ENCODE measurements at regions not wholly inside any gene's neighbourhood (a gene's known extent, or its start where the extent isn't known, plus 50 kb on each side); places are given as distances from the start of the nearest gene placed in this dataset.
A peak's percentile ranks its signal among the peaks of the same experiment; 100 is the strongest.

DNA sequence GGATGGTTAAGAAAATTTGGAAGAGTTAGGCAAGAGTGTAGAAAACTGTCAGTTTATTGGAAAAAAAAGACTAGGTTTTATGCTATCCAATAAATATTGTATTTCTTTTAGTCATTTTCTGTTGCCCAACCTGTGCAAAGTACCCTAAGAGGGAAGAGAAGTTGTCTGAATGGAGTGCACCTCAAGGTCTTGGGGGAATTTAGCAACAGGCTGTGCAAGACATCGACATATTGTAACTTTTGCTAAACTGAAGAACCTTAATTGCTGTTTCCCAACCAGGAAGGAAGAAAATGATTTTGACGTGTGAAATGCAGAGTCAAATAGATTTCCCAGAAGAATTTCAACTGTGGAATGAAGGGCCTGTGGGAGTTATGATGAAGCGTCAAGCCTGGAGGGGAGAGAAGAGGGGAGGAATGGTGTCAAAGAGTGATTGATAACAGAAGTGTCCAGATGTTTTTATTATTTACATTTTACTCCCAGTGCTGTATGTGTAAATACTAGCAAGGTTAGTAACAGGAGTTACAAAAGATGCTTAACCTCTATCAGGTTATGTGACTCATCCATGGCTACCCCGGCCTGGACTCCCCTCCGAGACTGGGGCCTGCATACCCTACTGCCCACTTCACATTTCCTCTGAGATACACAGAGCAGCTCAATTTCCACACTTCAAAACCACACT, 246.8 kb downstream of the MYLK4 start:
- DNase-seq (ENCODE audit: low read depth): peak; percentile 60

DNA sequence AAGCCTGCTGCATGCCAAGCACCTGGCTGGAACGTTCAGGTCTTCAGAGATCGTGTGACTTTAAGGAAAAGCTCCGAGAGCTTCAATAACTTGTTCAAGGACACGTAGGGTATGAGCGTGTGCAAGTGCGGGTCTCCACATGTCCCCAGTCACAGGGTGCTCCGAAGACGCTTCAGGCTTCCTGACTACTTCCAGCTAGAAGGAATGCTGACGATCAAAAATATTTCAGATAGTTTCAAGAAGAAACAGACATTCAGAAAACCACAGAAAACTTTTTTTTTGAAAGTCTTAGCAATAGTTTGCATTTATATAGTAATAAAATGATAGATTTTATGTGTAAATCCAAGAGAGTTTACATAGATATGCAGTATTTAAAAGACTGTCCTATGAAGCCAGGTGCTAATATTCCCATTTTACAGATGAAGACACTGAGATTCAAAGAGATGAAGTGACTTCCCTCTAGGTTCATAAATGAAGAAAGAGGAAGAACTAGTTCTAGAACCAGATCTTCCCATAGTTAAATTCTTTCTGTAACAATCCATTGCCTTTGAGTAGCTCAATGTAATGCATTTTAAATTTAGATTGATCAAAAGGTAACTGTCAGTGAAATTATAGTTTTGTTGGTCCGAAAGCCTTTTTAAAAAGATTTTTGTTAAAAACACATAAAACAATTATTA, 247.6 kb downstream of the MYLK4 start:
- no peak for DNase-seq (ENCODE audit: low read depth)

DNA sequence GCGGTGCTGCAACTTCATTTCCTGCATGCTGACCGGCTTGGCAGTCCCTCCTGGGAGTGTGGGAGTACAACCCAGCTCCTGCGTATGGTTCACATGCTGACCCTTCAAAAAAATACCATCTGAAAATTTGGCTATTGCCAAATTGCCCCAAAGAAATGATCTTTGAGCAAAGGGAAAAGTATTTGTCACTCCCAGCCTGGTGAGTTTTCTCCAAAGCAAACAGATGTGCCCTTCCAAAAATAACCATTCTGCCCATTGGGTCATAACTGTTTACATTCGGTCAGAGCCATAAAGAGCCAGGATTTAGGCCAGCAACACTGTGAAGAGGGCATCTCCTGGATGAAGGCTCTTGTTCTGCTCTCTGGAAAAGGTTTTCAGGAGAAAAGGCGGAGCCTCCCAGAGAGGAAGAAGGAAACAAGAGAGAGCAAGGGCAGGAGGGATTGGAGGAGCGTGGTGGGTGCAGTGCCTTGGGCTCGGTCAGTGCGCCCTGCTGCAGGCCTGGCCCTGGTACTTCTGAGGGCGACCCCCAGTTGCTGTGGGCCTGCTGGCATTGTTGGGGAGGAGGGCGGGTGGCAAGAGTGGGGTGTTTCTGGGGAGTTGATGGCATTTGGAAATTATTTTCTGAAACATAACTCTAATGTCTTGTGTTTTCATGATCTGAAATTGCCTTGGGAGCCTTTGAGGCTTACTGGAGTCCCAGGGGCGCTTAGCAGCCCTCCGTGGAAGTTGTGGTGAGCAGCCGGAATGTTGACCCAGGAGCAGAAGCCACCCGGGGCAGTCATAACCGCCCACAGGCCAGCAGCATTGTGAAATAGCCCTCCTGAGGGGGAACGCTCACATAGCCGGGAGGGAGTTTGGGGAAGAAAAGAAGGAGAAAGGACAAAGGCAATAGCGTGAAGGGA, 248.4 kb downstream of the MYLK4 start:
- peak; percentile 40 for DNase-seq (ENCODE audit: low read depth)

DNA sequence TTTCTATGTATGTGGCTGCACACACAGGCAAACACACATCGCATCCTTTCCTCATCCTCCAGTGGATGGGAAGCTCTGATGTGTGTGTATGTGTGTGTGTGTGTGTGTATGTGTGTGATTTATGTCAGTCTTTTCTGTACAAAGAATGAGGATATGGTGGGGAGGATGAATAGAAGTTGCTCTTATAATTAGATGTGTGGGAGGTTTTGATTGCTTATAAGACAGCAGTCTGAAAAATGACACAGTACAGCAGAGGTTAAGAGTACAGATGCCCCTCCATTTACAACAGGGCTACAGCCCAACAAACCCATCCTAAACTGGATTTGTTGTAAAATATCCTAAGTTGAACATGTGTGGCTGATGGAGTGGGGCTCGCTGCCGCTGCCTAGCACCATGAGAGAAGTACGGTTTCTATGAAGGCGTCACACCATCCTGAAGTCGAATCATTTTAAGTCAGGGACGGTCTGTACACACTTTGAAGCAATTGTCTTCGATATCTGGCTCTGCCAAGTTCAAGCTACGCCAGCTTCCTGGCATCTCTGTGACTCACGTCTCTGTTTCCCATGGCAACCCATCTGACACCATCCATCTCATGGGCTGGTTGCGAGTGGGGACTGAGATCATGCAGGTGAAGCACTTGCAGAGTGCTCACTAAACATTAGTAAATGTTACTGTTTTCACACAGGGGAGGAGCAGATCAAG, 252.6 kb downstream of the MYLK4 start:
- DNase-seq (ENCODE audit: low read depth): no peak

DNA sequence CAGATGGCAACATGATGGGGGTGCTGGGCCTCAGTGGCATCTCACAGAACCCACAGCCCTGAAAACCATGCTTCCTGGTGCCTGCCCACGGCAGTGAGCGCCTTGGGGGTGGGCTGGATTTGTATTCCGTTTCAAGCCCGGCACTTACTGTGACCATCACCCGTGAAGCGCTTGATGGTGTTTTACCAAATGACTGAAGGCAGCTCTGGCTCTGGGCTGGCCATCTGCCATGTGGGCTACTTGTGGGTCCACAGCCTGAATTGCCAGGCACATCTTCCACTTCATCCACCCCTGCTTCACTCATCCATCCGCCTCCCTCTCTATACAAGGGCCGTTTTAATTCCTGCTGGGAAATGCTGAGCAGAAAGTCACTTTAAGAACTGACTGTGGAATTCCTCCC, 250.9 kb upstream of the GMDS start:
- no peak for DNase-seq (ENCODE audit: low read depth)

DNA sequence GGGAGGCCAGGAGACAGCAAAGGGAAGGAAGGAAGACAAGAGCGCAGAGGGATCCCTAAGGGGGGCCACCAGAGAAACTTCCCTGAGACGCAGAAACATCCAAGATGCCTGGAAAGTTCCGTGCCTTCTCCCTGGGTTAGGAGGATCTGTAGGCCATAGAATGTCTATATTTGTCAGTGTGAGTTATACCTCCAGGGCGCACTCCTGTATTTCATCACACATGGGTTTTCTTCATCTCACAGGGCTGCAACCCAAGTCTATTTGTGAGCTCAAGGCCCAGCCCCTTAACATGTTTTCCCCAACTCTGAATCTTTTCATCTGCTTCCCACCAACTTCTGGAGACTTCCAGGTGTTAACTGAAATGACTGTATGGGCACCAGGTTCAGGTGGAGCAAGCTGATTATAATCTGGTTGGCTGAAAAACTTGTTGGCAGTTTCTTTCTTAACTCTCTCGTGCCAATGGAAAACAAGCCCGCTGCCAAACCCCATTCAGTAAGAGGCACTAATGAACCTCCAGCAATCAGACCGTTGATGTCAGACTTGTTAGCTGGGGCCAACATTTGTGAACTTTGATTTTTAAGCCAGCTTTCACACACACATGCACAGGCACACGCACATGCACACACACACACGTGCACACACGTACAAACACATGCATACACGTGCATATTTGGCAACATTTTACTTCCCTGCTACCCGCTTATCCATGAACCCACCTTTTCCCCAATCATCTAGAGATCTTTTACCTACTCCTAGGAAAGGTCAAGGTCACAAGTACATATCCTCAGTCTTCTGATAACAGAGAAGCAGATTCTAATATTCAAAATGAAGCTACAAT, 247.5 kb upstream of the GMDS start:
- DNase-seq (ENCODE audit: low read depth): no peak

DNA sequence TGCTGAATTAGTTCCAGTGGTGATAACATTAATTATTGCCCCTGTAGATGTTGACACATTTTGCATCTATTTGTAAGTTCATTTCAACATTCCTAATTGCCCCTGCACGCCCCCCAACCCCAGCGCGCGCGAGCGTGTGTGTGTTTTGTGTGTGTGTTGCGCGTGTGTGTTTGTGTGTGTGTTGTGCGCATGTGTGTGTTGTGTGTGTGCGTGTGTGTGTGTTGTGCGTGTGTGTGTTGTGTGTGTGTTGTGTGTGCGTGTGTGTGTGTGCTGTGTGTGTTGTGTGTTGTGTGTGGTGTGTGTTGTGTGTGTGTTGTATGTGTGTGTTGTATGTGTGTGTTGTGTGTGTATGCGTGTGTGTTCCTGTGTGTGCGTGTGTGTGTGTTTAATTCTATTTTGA, 245.7 kb upstream of the GMDS start:
- no peak for DNase-seq (ENCODE audit: low read depth)

DNA sequence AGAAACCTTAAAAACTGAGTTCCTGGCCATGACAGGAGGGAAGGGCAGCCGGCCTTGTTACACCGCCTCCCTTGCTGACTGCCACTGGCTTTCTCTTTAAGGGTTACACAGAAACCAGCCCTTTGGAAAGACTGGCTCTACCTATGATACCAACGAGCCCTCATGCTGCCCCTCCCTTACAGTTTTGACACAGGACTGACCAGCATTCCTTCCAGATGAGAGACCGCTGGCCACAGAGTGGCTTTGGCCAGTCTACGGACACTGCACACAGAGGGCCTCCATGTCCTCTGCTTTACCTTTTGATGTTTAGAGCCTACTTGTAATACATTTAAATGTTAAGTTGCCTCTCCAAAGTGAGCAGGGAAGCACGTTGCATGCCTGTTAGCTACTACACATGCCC, 243.2 kb upstream of the GMDS start:
- no peak for DNase-seq (ENCODE audit: low read depth)

DNA sequence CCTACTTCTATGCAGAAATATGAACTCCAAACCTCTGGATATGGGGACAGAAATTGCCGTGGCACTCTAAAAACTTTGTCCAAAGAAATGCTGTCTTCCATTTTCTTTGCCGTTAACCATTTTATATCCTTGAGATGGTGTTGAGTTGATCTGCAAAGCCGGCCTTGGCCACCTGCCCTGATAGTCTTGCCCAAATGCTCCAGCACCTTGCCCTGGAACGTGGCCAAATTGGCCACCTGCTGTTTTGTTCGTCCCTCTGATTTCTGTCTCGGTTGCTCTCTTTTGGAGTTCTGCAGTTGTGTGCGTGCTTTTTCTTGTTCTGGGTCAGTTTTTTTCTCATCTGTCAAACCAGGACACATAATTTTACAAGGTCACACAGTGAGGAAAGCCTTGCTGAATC, 239.7 kb upstream of the GMDS start:
- DNase-seq (ENCODE audit: low read depth): no peak

DNA sequence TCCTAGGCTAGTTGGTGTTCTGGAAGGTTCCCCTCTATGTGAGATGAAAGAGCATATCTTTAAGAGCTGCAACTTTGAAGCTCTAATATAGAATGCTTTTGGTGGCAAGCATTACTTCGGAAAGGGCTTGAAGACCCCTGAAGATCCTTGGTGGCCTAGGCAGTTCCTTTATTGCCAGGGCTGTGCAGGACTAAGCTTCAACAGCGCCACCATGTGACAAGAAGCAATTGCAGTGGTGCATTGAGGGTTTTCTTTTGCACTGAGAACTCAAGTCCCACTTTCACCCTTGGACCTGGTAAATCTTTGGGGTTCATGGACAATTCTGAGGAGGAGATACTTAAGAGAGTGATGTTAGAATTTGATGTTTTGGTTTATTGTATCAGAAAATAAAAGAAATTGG, 237.4 kb upstream of the GMDS start:
- no peak for DNase-seq (ENCODE audit: low read depth)

DNA sequence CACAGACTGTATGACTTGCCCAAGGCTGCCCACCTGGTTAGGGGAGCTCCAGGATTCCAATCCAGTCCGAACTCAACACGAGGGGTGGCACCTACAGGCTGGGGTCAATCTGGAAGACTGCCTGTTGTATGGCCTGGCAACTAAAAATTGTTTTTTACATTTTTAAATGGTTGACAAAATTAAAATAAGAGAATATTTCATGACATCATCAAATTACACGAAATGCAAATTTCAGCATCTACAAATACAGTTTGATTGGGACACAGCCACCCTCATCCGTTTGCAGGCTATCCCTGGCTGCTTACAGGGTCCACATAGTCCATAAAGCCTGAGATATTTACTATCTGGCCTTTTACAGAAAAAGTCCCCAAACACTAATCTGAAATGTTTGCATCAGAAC, 235.9 kb upstream of the GMDS start:
- DNase-seq (ENCODE audit: low read depth): no peak

DNA sequence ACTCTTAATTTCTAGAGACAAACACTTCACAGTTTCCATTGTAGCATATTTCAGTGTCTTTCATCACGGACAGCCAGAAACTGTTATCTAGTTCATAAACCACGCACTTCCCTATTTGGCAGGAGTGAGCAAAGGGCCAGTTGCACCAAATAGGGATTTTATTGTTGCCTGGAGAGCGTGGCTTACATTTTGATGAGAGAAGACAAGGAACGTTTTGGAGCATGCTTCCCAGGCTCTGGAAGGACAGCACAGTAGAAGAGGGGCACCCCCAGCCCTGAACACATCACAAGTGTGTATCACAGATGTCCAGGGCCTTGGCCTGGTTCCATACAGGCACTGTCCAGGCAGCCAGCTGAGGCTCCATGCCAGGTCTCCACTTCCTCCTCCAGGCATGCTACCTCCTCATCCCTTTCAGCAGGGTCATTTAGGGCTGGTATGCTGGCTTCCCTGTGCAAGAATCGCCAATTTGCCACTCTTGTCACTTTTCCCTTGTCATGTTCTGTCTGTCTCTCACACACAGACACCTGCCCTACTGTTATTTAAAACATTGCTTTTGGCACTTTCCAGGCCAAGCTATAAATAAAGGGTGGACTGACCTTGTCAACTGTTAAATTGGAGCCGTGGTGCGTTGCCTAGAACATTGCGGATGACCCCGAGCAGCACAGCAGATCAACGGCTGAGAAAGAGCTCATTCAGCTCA, 235.0 kb upstream of the GMDS start:
- DNase-seq (ENCODE audit: low read depth): no peak

DNA sequence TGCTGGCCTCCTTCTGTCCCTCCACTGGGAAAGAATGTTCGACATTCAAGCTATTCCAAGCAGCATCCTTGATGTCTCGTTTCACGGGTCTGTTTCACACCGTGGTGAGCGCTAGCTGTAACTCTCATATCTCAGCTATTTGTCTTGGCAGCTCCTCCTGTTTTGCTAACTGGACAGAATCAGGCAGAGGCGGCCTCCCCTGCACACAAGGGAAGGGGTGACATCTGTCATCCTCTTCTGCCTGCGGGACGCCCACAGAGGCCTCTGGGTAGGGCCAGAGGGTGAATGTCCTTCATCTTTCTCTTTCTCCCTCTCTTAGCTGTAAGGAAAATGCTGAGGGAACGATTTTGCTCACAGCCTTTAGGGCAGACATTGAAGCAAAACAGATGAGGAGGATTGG, 232.8 kb upstream of the GMDS start:
- no peak for DNase-seq (ENCODE audit: low read depth)

DNA sequence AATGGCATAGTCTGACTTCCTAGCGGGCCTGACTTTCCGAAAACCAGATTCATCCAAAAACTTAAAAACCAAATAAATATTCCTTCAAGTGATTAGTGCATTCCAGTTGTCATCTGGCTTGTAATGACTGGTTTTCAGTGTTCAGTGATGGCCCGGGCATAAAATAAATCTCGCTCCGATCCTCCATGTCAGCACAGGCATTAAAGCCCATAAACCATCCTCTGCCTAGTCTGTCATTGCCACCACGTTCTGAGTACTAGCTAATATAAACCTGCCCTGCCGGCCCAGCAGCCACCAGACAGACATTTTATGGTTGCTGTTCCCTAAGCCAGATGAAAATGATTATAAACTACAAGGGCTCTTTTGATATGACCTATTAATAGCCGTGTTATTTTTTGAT, 232.3 kb upstream of the GMDS start:
- no peak for DNase-seq (ENCODE audit: low read depth)

DNA sequence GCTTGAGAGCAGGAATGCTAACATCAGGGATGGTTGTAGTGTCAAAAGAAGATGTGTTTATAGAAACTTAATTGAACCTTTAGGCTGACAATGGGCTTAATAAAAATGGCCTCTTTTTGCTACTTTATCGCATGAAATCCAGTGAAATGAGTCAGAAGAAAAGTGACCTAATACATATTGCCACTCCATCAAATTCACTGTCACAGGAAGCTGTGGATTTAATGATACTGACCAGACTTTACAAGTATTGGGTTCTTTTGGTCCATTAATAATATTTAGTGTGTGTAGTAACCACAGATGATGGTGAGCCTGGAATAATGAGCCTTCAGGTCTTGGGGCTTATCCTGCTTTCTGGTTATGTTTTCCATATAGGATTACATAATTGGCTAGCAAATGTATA, 231.8 kb upstream of the GMDS start:
- no peak for DNase-seq (ENCODE audit: low read depth)

DNA sequence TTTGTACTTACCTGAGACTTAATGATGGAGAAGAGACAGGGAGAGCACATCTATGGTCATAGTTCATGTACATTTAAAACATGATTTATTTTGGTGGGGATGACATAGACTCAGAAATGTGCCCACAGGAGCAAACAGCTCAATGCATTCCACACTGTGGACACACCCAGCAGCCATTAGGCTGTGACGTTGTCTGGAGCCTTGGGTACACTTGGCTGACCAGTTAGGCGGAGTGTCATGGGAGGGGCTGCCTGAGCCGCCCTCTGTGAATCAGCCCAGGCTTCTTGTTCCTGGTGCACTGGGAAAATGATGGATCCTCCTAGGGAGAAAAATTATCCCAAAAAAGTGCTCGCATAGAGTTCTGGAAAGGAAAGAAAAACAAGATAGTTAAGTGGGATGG, 231.0 kb upstream of the GMDS start:
- DNase-seq (ENCODE audit: low read depth): no peak

DNA sequence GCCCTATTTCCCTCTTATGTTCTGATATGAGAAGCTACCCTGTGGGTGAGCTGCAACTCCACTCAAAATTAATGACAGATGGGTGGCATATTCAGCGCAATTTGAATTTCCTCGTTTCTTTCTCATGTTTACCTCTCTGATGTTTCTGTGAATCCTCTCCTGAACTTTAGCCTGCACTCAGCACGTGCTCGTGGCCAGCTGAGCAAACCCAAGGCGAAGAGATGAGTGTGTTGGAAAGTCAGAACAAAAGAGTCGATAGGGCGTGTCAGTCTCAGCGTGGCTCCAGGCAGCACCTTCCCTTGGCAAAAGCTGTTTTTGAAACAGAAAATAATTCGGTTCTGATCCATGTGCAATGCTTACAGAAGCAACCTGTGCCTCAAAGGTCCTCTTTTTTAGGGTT, 226.1 kb upstream of the GMDS start:
- no peak for DNase-seq (ENCODE audit: low read depth)

DNA sequence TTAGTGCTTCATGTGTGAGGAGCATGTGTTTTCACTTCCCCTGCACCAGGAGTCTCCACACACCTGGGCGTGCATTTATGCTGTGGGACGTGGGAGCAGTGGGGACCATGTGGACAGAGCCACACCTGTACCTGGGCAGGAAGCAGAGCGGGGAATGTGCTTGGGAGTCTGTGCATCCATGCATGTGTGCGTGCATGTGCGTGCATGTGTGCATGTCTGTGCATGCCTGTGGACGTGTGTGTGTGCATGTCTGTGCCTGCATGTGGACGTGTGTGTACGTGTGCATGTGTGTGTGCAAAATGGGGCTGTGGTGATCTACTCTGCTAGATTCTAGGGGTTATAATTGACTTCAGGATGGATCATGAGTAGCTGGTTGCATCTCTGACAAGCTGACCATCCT, 224.0 kb upstream of the GMDS start:
- DNase-seq (ENCODE audit: low read depth): no peak

DNA sequence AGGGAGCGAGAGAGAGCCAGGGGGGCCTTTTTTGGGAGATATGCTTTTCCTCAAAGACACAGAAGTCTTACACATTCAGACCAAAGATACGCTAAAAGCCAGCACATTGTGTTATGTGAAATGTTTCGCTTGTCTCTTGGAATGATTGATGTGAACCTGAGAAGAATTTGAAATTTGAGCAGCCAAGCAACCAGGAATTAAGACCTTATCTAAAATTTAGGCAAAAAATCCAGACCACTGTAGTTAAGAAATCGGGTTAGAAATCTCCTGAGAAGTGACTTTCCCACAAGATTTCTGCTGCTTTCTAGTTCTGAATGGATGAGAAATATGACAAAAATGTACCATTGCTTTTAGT, 223.2 kb upstream of the GMDS start:
- DNase-seq (ENCODE audit: low read depth): no peak

DNA sequence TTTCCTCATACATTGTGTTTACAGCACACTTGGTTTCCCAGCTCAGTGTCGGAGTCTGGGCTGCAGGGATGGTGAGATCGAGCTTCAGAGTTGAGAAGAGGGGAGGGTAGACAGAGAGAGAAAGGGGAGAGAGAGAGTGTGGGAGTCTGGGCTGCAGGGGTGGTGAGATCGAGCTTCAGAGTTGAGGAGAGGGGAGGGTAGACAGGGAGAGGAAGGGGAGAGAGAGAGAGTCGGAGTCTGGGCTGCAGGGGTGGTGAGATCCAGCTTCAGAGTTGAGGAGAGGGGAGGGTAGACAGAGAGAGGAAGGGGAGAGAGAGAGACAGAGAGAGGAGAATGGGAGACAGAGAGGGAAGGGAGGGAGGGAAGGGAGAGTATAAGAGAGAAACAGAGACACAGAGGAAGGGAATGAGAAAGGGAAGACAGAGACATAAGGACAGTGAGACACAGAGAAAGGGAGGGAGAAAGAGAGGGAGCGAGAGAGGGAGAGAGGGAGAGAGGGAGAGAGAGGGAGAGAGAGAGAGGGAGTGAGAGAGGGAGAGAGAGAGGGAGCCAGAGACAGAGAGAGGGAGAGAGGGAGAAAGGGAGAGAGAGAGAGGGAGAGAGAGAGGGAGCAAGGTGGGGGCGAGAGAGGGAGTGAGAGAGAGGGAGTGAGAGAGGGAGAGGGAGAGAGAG, 222.7 kb upstream of the GMDS start:
- DNase-seq (ENCODE audit: low read depth): no peak
